HepG2 (cell line): ENCODE measurements at regions not wholly inside any gene's neighbourhood (a gene's known extent, or its start where the extent isn't known, plus 50 kb on each side); places are given as distances from the start of the nearest gene placed in this dataset.

Experiments
- ATRX ChIP-seq: sonication (generic); formaldehyde crosslinking; IDR thresholded peaks from 2 replicates; pipeline ENCODE4 v1.4.0; 2020; ENCODE audit warnings: missing genetic modification reagents, borderline replicate concordance
- ELF4 ChIP-seq: sonication (generic); formaldehyde crosslinking; IDR thresholded peaks from 2 replicates; pipeline ENCODE4 v1.5.0; 2020; ENCODE audit warnings: missing genetic modification reagents, mild to moderate bottlenecking, moderate library complexity, borderline replicate concordance
- FOXC1 ChIP-seq: sonication (generic); formaldehyde crosslinking; IDR thresholded peaks from 2 replicates; pipeline ENCODE4 v1.8.0; 2022; ENCODE audit warnings: mild to moderate bottlenecking, missing genetic modification reagents, borderline replicate concordance
- NBN ChIP-seq: fragments of 450-650 bp; conservative IDR thresholded peaks from 2 replicates; pipeline ENCODE4 v1.6.1; 2017
- NCOA1 ChIP-seq: sonication (generic); formaldehyde crosslinking; IDR thresholded peaks from 2 replicates; pipeline ENCODE4 v1.9.0; 2021; ENCODE audit warnings: missing genetic modification reagents
- NCOR1 ChIP-seq: fragments of 200-600 bp; sonication (generic); IDR thresholded peaks from 2 replicates; pipeline ENCODE4 v1.7.0; 2017; ENCODE audit warnings: antibody characterized with exemption, low read length, borderline replicate concordance
- NRL ChIP-seq: sonication (generic); formaldehyde crosslinking; IDR thresholded peaks from 2 replicates; pipeline ENCODE4 v1.5.0; 2020; ENCODE audit warnings: missing genetic modification reagents, mild to moderate bottlenecking, moderate library complexity, borderline replicate concordance
- RBAK ChIP-seq: sonication (generic); formaldehyde crosslinking; IDR thresholded peaks from 2 replicates; pipeline ENCODE4 v1.5.1; 2020; ENCODE audit warnings: mild to moderate bottlenecking, missing genetic modification reagents
- REPIN1 ChIP-seq: sonication (generic); formaldehyde crosslinking; IDR thresholded peaks from 2 replicates; pipeline ENCODE4 v1.8.0; 2022; ENCODE audit warnings: missing genetic modification reagents, low read depth, mild to moderate bottlenecking, borderline replicate concordance
- TBP ChIP-seq: sonication (generic); formaldehyde crosslinking; IDR thresholded peaks from 2 replicates; pipeline ENCODE4 v1.5.0; 2020; ENCODE audit warnings: missing genetic modification reagents
- TIGD3 ChIP-seq: sonication (generic); formaldehyde crosslinking; IDR thresholded peaks from 2 replicates; pipeline ENCODE4 v1.5.1; 2020; ENCODE audit warnings: mild to moderate bottlenecking, missing genetic modification reagents, borderline replicate concordance
- TOE1 ChIP-seq: sonication (generic); formaldehyde crosslinking; IDR thresholded peaks from 2 replicates; pipeline ENCODE4 v1.4.0; 2020; ENCODE audit warnings: mild to moderate bottlenecking, missing genetic modification reagents
- ZBTB44 ChIP-seq: sonication (generic); formaldehyde crosslinking; IDR thresholded peaks from 2 replicates; pipeline ENCODE4 v1.4.0; 2020; ENCODE audit warnings: missing genetic modification reagents
- ZMYM3 ChIP-seq: sonication (generic); formaldehyde crosslinking; IDR thresholded peaks from 2 replicates; pipeline ENCODE4 v1.5.1; 2020; ENCODE audit warnings: mild to moderate bottlenecking, missing genetic modification reagents
- ZNF296 ChIP-seq: sonication (generic); formaldehyde crosslinking; conservative IDR thresholded peaks from 2 replicates; pipeline ENCODE4 v1.5.0; 2020; ENCODE audit warnings: mild to moderate bottlenecking, missing genetic modification reagents
- ZNF343 ChIP-seq: sonication (generic); formaldehyde crosslinking; IDR thresholded peaks from 2 replicates; pipeline ENCODE4 v1.4.0; 2020; ENCODE audit warnings: mild to moderate bottlenecking, missing genetic modification reagents
- ZNF572 ChIP-seq: sonication (generic); formaldehyde crosslinking; IDR thresholded peaks from 2 replicates; pipeline ENCODE4 v1.5.1; 2020; ENCODE audit warnings: mild to moderate bottlenecking, missing genetic modification reagents
- ZNF691 ChIP-seq: sonication (generic); formaldehyde crosslinking; IDR thresholded peaks from 2 replicates; pipeline ENCODE4 v1.4.0; 2020; ENCODE audit warnings: missing genetic modification reagents, low read depth, mild to moderate bottlenecking, borderline replicate concordance
- ZNF720 ChIP-seq: sonication (generic); formaldehyde crosslinking; IDR thresholded peaks from 2 replicates; pipeline ENCODE4 v1.4.0; 2020; ENCODE audit warnings: missing genetic modification reagents
- ZNF850 ChIP-seq: sonication (generic); formaldehyde crosslinking; conservative IDR thresholded peaks from 2 replicates; pipeline ENCODE4 v1.9.0; 2021; ENCODE audit warnings: mild to moderate bottlenecking, missing genetic modification reagents
- TF ChIP-seq, protein P1 (sequence below): sonication (generic); formaldehyde crosslinking; IDR thresholded peaks from 2 replicates; pipeline ENCODE4 v1.5.1; 2020; ENCODE audit warnings: mild to moderate bottlenecking, moderate library complexity, missing genetic modification reagents
- TF ChIP-seq, protein P2 (sequence below): fragments of 450-650 bp; IDR thresholded peaks from 2 replicates; pipeline ENCODE4 v1.6.1; 2017
- TF ChIP-seq, protein P3 (sequence below): conservative IDR thresholded peaks from 2 replicates; pipeline ENCODE4 v1.6.1; 2018; ENCODE audit warnings: missing genetic modification reagents

DNA sequence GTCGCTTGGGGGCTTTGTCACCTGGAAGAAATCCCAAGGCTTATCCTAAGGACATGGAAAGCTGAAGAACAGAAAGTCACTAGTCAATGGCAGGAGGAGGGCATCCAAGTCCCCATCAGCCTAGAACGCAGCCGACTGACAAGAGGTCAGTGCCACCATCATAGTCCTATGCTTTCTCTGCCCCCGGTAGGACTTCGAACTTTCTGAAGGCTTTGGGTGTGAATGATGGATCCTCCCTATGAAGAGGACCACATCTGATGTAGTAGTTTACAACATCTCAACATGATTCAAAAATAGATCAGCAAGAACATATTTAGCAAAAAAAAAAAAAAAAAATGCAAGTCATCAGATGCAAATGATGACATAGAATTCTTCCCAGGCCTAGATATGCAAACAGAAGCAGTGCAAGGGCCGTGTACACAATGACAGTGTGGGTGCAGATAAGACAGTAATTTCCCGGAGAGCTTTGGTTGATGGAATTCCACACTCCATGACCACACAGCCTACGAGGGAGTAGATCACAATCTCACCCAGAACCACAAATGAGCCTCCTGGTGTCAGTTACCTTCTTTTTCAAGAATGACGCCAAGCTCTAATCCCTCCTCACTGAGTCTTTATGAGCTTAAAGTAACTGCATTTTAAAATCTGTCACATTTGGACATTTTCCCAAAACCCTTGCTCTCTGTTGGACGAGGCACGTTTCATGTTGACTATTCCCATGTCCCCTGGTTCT lies 88.2 kb downstream of the PSMG1 start (continued):
- TF ChIP-seq ZNF572 (CRISPR knock-in tag) (no peak), ELF4 (CRISPR knock-in tag) (no peak; the same call in 1 of the 2 replicates), ATRX (CRISPR knock-in tag) (no peak), ZNF296 (CRISPR knock-in tag) (no peak), ZNF720 (no peak), NCOA1 (CRISPR knock-in tag) (no peak), ZNF343 (CRISPR knock-in tag) (no peak), ZMYM3 (CRISPR knock-in tag) (peak; percentile 65), FOXC1 (CRISPR knock-in tag) (no peak; the same call in 1 of the 2 replicates), TBP (no peak), TOE1 (CRISPR knock-in tag) (no peak), ZNF691 (peak; percentile 58; the same call in 1 of the 2 replicates), NCOR1 (peak; percentile 75; the same call in 1 of the 2 replicates), REPIN1 (CRISPR knock-in tag) (no peak), TIGD3 (CRISPR knock-in tag) (no peak), ZBTB44 (CRISPR knock-in tag) (no peak), NRL (CRISPR knock-in tag) (no peak), ZNF850 (no peak), NBN (no peak), RBAK (CRISPR knock-in tag) (no peak)
- TF ChIP-seq, protein P1, sequence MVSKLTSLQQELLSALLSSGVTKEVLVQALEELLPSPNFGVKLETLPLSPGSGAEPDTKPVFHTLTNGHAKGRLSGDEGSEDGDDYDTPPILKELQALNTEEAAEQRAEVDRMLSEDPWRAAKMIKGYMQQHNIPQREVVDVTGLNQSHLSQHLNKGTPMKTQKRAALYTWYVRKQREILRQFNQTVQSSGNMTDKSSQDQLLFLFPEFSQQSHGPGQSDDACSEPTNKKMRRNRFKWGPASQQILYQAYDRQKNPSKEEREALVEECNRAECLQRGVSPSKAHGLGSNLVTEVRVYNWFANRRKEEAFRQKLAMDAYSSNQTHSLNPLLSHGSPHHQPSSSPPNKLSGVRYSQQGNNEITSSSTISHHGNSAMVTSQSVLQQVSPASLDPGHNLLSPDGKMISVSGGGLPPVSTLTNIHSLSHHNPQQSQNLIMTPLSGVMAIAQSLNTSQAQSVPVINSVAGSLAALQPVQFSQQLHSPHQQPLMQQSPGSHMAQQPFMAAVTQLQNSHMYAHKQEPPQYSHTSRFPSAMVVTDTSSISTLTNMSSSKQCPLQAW (CRISPR knock-in tag) = no peak; the same call in none of the 2 replicates
- TF ChIP-seq, protein P2, sequence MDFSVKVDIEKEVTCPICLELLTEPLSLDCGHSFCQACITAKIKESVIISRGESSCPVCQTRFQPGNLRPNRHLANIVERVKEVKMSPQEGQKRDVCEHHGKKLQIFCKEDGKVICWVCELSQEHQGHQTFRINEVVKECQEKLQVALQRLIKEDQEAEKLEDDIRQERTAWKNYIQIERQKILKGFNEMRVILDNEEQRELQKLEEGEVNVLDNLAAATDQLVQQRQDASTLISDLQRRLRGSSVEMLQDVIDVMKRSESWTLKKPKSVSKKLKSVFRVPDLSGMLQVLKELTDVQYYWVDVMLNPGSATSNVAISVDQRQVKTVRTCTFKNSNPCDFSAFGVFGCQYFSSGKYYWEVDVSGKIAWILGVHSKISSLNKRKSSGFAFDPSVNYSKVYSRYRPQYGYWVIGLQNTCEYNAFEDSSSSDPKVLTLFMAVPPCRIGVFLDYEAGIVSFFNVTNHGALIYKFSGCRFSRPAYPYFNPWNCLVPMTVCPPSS = no peak
- TF ChIP-seq, protein P3, sequence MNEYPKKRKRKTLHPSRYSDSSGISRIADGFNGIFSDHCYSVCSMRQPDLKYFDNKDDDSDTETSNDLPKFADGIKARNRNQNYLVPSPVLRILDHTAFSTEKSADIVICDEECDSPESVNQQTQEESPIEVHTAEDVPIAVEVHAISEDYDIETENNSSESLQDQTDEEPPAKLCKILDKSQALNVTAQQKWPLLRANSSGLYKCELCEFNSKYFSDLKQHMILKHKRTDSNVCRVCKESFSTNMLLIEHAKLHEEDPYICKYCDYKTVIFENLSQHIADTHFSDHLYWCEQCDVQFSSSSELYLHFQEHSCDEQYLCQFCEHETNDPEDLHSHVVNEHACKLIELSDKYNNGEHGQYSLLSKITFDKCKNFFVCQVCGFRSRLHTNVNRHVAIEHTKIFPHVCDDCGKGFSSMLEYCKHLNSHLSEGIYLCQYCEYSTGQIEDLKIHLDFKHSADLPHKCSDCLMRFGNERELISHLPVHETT (CRISPR knock-in tag) = no peak
